Parathyroid adenoma (tissue), 2 donors: ENCODE measurements at regions not wholly inside any gene's neighbourhood (a gene's known extent, or its start where the extent isn't known, plus 50 kb on each side); places are given as distances from the start of the nearest gene placed in this dataset.

ENCODE experiments used
- H2AFZ ChIP-seq: fragments of 300-600 bp; sonication (generic); one replicate; pipeline ENCODE4 v1.7.0; 2017; ENCODE audit warnings: antibody characterized with exemption, mild to moderate bottlenecking
- H3K27ac ChIP-seq: fragments of 300-600 bp; sonication (generic); one replicate; pipeline ENCODE4 v1.7.0; 2017
- H3K27me3 ChIP-seq: fragments of 300-600 bp; sonication (generic); one replicate; pipeline ENCODE4 v1.7.0; 2017; ENCODE audit warnings: low read length; ENCODE audit not compliant: control insufficient read depth, insufficient read depth
- H3K36me3 ChIP-seq: fragments of 300-600 bp; sonication (generic); one replicate; pipeline ENCODE4 v1.7.0; 2017; ENCODE audit warnings: low read length; ENCODE audit not compliant: control insufficient read depth, insufficient read depth
- H3K4me1 ChIP-seq: fragments of 300-600 bp; sonication (generic); one replicate; pipeline ENCODE4 v1.7.0; 2017; ENCODE audit warnings: control low read depth
- H3K4me2 ChIP-seq: fragments of 300-600 bp; sonication (generic); one replicate; pipeline ENCODE4 v1.7.0; 2017; ENCODE audit warnings: low read length
- H3K4me3 ChIP-seq: fragments of 300-600 bp; sonication (generic); one replicate; pipeline ENCODE4 v1.7.0; 2017; ENCODE audit warnings: low read depth, low read length
- H3K79me2 ChIP-seq: fragments of 300-600 bp; sonication (generic); one replicate; pipeline ENCODE4 v1.7.0; 2017; ENCODE audit warnings: control low read depth
- H3K9ac ChIP-seq: fragments of 300-600 bp; sonication (generic); one replicate; pipeline ENCODE4 v1.7.0; 2017; ENCODE audit warnings: mild to moderate bottlenecking
- H3K9me3 ChIP-seq: fragments of 300-600 bp; sonication (generic); one replicate; pipeline ENCODE4 v1.7.0; 2017; ENCODE audit warnings: low read length; ENCODE audit not compliant: control insufficient read depth
- TF ChIP-seq, protein P1 (sequence below): fragments of 300-600 bp; sonication (generic); IDR thresholded peaks from one replicate; pipeline ENCODE4 v1.7.0; 2017; ENCODE audit warnings: antibody characterized with exemption, mild to moderate bottlenecking
- donor health status: primary hyperparathyroidism.

- H3K4me1 ChIP-seq = no peaks in the 10 kb centered on the region
- H3K9ac ChIP-seq = no peak overlapping the region
- H2AFZ ChIP-seq = no peak overlapping the region
- no peaks in the 10 kb centered on the region for H3K9me3 ChIP-seq
- no peaks in the 10 kb centered on the region for H3K36me3 ChIP-seq
- H3K4me2 ChIP-seq = no peak overlapping the region
- H3K79me2 ChIP-seq = no peaks in the 10 kb centered on the region
- H3K4me3 ChIP-seq = no peak overlapping the region
- no peak overlapping the region for H3K27ac ChIP-seq
- H3K27me3 ChIP-seq = no peaks in the 10 kb centered on the region
- TF ChIP-seq, protein P1, sequence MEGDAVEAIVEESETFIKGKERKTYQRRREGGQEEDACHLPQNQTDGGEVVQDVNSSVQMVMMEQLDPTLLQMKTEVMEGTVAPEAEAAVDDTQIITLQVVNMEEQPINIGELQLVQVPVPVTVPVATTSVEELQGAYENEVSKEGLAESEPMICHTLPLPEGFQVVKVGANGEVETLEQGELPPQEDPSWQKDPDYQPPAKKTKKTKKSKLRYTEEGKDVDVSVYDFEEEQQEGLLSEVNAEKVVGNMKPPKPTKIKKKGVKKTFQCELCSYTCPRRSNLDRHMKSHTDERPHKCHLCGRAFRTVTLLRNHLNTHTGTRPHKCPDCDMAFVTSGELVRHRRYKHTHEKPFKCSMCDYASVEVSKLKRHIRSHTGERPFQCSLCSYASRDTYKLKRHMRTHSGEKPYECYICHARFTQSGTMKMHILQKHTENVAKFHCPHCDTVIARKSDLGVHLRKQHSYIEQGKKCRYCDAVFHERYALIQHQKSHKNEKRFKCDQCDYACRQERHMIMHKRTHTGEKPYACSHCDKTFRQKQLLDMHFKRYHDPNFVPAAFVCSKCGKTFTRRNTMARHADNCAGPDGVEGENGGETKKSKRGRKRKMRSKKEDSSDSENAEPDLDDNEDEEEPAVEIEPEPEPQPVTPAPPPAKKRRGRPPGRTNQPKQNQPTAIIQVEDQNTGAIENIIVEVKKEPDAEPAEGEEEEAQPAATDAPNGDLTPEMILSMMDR = no peak
Measured at GRCh38 chr6:23927935-23928334, 198.1 kb upstream of the NRSN1 start.

GRCh38 chr6:23929201-23929600, 196.8 kb upstream of the NRSN1 start:
- Histone ChIP-seq H3K4me3 (no peak overlapping the region), H2AFZ (no peak overlapping the region), H3K27me3 (no peaks in the 10 kb centered on the region), H3K27ac (no peak overlapping the region), H3K36me3 (no peaks in the 10 kb centered on the region), H3K9ac (no peak overlapping the region), H3K79me2 (no peaks in the 10 kb centered on the region), H3K4me2 (no peak overlapping the region), H3K4me1 (no peaks in the 10 kb centered on the region), H3K9me3 (no peaks in the 10 kb centered on the region)
- TF ChIP-seq, protein P1 = no peak

GRCh38 chr6:23940466-23940865, 185.5 kb upstream of the NRSN1 start:
- H3K27me3 ChIP-seq = no peaks in the 10 kb centered on the region
- H3K4me3 ChIP-seq = no peak overlapping the region
- H3K36me3 ChIP-seq = no peaks in the 10 kb centered on the region
- H3K4me1 ChIP-seq = no peaks in the 10 kb centered on the region
- no peaks in the 10 kb centered on the region for H3K9me3 ChIP-seq
- H3K79me2 ChIP-seq = no peaks in the 10 kb centered on the region
- H3K9ac ChIP-seq = no peak overlapping the region
- no peak overlapping the region for H3K27ac ChIP-seq
- TF ChIP-seq, protein P1 = no peak
- H2AFZ ChIP-seq = no peak overlapping the region
- H3K4me2 ChIP-seq = no peak overlapping the region

- no peaks in the 10 kb centered on the region for H3K79me2 ChIP-seq
- TF ChIP-seq, protein P1 = no peak
- no peaks in the 10 kb centered on the region for H3K4me1 ChIP-seq
- H3K36me3 ChIP-seq = no peaks in the 10 kb centered on the region
- H3K9ac ChIP-seq = no peak overlapping the region
- H2AFZ ChIP-seq = no peak overlapping the region
- H3K4me3 ChIP-seq = no peak overlapping the region
- no peak overlapping the region for H3K27ac ChIP-seq
- H3K9me3 ChIP-seq = no peaks in the 10 kb centered on the region
- H3K27me3 ChIP-seq = no peaks in the 10 kb centered on the region
- no peak overlapping the region for H3K4me2 ChIP-seq
Measured at GRCh38 chr6:23951691-23952090, 174.3 kb upstream of the NRSN1 start.

DNA sequence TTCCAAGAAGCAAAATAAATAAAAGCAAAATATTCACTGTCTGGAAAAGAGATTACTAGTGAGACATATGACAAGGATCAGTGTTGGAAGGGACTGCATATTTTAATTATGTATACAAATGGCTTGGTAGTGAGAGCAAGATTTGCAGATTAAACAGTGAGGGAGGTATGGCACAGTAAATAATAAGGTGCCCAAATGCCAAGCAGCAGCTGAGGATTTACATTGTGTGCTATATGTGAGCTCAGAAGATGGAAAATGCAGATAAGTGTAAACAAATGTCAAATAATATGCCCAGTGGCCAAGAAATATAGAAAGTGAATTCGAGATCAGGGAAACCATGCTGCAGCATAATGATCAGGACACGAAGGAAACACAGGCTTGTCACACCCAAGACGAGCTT, 173.8 kb upstream of the NRSN1 start:
- Histone ChIP-seq H3K4me2 (no peak overlapping the region), H3K4me3 (no peak overlapping the region), H3K79me2 (no peaks in the 10 kb centered on the region), H3K4me1 (no peaks in the 10 kb centered on the region), H3K9ac (no peak overlapping the region), H3K27ac (no peak overlapping the region), H3K9me3 (no peaks in the 10 kb centered on the region), H2AFZ (no peak overlapping the region), H3K27me3 (no peaks in the 10 kb centered on the region), H3K36me3 (no peaks in the 10 kb centered on the region)
- TF ChIP-seq, protein P1 = no peak
